Astrocyte (in vitro differentiated cells and primary cell): ENCODE measurements at regions not wholly inside any gene's neighbourhood (a gene's known extent, or its start where the extent isn't known, plus 50 kb on each side); places are given as distances from the start of the nearest gene placed in this dataset.

ENCODE experiments used
- EZH2 ChIP-seq: IDR thresholded peaks from 2 replicates; pipeline ENCODE4 v1.6.1; 2012; ENCODE audit warnings: mild to moderate bottlenecking, low read length, inconsistent platforms; ENCODE audit not compliant: insufficient read depth
- TF ChIP-seq, protein P1 (sequence below): IDR thresholded peaks from 2 replicates; pipeline ENCODE4 v1.5.1; 2011; ENCODE audit warnings: low read depth, mild to moderate bottlenecking, inconsistent platforms, low read length, moderate library complexity; ENCODE audit not compliant: insufficient read depth

DNA sequence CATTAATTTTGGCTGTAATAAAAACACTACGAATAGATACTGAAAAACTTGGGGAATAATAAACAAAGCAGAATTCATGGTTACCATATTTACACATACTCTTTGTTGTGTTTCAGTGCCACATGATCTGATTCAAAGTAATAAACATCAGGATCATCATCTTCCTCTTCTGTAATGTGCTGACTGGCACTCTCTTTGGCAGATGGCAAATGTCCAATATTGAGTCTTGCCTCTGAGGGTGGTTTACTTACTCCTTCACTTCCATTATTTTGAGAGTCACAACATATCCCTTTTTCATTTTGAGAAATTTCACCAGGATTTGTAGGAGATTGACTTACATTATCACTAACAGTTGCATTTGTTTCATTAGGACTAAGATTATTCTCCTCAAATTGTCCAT is 50.7 kb downstream of the ZZZ3 start:
- TF ChIP-seq, protein P1, sequence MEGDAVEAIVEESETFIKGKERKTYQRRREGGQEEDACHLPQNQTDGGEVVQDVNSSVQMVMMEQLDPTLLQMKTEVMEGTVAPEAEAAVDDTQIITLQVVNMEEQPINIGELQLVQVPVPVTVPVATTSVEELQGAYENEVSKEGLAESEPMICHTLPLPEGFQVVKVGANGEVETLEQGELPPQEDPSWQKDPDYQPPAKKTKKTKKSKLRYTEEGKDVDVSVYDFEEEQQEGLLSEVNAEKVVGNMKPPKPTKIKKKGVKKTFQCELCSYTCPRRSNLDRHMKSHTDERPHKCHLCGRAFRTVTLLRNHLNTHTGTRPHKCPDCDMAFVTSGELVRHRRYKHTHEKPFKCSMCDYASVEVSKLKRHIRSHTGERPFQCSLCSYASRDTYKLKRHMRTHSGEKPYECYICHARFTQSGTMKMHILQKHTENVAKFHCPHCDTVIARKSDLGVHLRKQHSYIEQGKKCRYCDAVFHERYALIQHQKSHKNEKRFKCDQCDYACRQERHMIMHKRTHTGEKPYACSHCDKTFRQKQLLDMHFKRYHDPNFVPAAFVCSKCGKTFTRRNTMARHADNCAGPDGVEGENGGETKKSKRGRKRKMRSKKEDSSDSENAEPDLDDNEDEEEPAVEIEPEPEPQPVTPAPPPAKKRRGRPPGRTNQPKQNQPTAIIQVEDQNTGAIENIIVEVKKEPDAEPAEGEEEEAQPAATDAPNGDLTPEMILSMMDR = no peak
- no peak for TF ChIP-seq EZH2
